HG03457 (cell line): ENCODE measurements at regions not wholly inside any gene's neighbourhood (a gene's known extent, or its start where the extent isn't known, plus 50 kb on each side); places are given as distances from the start of the nearest gene placed in this dataset.
"Not testable (repeated sequence)": the region's sequence is repeated elsewhere in the genome, so short reads cannot be mapped to it uniquely, and the experiment has no call there.

Experiments
- ATAC-seq: cut with Tn5 transposase; IDR thresholded peaks from one replicate; pipeline ENCODE4 v1.9.1; 2021; ENCODE audit warnings: moderate number of reproducible peaks; ENCODE audit not compliant: unreplicated experiment

- not testable (repeated sequence) for ATAC-seq
These were observed 343.3 kb upstream of the PLGLB2 start for GRCh38 chr2:87404411-87405255.

DNA sequence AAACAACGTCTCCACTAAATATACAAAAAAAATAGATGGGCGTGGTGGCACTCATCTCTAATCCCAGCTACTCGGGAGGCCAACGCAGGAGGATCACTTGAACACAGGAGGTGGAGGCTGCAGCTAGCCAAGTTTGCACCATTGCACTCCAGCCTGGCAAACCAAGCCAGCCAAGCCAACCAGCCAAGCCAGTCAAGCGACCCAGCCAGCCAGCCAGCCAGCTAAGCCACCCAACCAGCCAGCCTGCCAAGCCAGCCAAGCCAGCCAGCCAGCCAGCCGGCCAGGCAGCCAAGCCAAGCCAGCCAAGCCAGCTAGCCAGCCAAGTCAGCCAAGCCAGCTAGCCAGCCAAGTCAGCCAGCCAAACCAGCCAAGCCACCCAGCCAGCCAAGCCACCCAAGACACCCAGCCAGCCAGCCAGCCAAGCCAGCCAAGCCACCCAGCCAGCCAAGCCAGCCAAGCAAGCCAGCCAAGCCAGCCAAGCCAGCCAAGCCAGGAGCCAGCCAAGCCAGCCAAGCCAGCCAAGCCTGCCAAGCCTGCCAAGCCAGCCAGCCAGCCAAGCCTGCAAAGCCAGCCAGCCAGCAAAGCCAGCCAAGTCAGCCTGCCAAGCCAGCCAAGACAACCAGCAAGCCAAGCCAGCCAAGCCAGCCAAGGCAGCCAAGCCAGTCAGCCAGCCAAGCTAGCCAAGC lies 342.2 kb upstream of the PLGLB2 start:
- ATAC-seq: not testable (repeated sequence)

- not testable (repeated sequence) for ATAC-seq
These were observed 341.3 kb upstream of the PLGLB2 start for GRCh38 chr2:87406406-87407175.

- not testable (repeated sequence) for ATAC-seq
These were observed 338.3 kb upstream of the PLGLB2 start for GRCh38 chr2:87409601-87410000.

- not testable (repeated sequence) for ATAC-seq
These were observed 337.5 kb upstream of the PLGLB2 start for GRCh38 chr2:87410371-87410770.

DNA sequence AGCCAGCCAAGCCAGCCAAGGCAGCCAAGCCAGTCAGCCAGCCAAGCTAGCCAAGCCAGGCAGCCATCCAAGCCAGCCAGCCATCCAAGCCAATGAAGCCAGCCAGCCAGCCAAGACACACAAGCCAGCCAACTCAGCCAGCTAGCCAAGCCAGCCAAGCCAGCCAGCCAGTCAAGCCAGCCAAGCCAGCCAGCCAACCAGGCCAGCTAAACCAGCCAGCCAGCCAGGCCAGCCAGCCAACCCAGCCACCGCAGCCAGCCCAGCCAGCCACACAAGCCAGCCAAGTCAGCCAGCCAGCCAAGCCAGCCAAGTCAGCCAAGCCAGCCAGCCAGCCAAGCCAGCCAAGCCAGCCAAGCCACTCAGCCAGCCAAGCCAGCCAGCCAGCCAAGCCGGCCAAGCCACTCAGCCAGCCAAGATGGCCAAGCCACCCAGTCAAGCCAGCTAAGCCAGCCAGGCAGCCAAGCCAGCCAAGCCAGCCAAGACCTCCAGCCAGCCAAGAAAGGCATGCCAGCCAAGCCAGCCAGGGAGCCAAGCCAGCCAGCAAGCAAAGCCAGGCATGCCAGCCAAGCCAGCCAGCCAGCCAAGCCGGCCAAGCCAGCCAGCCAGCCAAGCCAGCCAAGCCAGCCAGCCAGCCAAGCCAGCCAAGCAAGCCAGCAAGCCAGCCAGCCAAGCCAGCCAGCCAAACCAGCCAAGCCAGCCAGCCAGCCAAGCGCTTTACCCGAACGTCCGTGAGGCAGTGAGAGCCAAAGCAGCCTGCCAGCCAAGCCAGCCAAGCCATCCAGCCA lies 335.7 kb upstream of the PLGLB2 start:
- ATAC-seq: not testable (repeated sequence)

- not testable (repeated sequence) for ATAC-seq
These were observed 333.6 kb upstream of the PLGLB2 start for GRCh38 chr2:87414331-87414730.

- not testable (repeated sequence) for ATAC-seq
These were observed 332.9 kb upstream of the PLGLB2 start for GRCh38 chr2:87414795-87415570.

GRCh38 chr2:87415586-87416265 lies 332.2 kb upstream of the PLGLB2 start:
- ATAC-seq: not testable (repeated sequence)

DNA sequence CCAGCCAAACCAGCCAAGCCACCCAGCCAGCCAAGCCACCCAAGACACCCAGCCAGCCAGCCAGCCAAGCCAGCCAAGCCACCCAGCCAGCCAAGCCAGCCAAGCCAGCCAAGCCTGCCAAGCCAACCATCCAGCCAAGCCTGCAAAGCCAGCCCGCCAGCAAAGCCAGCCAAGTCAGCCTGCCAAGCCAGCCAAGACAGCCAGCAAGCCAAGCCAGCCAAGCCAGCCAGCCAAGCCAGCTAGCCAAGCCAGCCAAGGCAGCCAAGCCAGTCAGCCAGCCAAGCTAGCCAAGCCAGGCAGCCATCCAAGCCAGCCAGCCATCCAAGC lies 331.7 kb upstream of the PLGLB2 start:
- ATAC-seq: not testable (repeated sequence)

DNA sequence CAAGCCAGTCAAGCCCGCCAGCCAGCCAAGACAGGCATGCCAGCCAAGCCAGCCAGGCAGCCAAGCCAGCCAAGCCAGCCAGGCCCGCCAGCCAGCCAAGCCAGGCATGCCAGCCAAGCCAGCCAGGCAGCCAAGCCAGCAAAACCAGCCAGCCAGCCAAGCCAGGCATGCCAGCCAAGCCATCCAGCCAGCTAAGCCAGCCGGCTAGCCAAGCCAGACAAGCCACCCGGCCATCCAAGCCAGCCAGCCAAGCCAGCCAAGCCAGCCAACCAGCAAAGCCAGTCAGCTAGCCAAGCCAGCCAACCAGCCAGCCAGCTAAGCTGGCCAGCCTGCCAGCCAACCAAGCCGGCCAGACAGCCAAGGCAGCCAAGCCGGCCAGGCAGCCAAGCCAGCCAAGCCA lies 330.7 kb upstream of the PLGLB2 start:
- not testable (repeated sequence) for ATAC-seq

DNA sequence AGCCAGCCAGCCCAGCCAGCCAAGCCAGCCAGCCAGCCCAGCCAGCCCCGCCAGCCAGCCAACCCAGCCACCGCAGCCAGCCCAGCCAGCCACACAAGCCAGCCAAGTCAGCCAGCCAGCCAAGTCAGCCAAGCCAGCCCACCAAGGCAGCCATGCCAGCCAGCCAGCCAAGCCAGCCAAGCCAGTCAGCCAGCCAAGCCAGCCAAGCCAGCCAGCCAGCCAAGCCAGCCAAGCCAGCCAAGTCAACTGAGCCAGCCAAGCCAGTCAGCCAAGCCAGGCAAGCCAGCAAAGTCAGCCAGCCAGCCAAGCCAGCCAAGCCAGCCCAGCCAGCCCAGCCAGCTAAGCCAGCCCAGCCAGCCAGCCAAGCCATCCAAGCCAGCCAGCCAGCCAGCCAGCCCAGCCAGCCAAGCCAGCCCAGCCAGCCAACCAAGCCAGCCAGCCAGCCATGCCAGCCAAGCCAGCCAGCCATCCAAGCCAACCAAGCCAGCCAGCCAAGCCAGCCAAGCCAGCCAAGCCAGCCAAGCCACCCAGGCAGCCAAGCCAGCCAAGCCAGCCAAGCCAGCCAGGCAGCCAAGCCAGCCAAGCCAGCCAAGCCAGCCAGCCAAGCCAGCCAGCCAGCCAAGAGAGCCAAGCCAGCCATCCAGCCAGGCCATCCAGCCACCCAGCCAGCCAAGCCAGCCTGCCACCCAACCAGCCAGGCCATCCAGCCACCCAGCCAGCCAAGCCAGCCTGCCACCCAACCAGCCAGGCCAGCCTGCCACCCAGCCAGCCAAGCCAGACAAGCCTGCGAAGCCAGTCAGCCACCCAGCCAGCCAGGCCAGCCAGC lies 329.9 kb upstream of the PLGLB2 start:
- ATAC-seq: not testable (repeated sequence)

GRCh38 chr2:87418823-87419822 lies 328.8 kb upstream of the PLGLB2 start:
- not testable (repeated sequence) for ATAC-seq

- not testable (repeated sequence) for ATAC-seq
These were observed 327.9 kb upstream of the PLGLB2 start for GRCh38 chr2:87419980-87420379.

GRCh38 chr2:87420954-87421353 lies 326.9 kb upstream of the PLGLB2 start:
- not testable (repeated sequence) for ATAC-seq

DNA sequence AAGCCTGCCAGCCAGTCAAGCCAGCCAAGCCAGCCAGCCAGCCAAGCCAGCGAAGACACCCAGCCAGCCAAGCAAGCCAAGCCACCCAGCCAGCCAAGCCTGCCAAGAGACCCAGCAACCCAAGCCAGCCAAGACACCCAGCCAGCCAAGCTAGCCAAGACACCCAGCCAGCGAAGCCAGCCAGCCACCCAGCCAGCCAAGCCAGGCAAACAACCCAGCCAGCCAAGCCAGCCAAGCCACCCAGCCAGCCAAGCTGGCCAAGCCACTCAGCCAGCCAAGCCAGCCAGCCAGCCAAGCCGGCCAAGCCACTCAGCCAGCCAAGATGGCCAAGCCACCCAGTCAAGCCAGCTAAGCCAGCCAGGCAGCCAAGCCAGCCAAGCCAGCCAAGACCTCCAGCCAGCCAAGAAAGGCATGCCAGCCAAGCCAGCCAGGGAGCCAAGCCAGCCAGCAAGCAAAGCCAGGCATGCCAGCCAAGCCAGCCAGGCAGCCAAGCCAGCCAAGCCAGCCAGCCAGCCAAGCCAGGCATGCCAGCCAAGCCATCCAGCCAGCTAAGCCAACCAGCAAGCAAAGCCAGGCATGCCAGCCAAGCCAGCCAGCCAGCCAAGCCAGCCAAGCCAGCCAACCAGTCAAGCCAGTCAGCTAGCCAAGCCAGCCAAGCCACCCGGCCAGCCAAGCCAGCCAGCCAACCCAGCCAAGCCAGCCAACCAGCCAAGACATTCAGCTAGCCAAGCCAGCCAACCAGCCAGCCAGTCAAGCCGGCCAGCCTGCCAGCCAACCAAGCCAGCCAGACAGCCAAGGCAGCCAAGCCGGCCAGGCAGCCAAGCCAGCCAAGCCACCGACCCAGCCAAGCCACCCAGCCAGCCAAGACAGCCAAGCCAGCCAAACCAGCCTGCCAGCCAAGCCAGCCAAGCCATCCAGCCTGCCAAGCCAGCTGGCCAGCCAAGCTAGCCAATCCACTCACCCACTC lies 323.8 kb upstream of the PLGLB2 start:
- not testable (repeated sequence) for ATAC-seq
